Activated CD8-positive, alpha-beta T cell treated with anti-CD3 and anti-CD28 coated beads for 36 hours (primary cell): ENCODE measurements at regions not wholly inside any gene's neighbourhood (a gene's known extent, or its start where the extent isn't known, plus 50 kb on each side); places are given as distances from the start of the nearest gene placed in this dataset.

Experiments
- ATAC-seq: fragments of 200-7000 bp; cut with Tn5 transposase; one replicate; pipeline ENCODE4 v1.10.0; 2021; ENCODE audit warnings: mild to moderate bottlenecking, moderate library complexity
- CTCF ChIA-PET: fragments of 350-600 bp; sonication (Branson Sonifier 250); formaldehyde crosslinking; loops from one replicate; lab custom pipeline; 2021; ENCODE audit warnings: antibody characterized with exemption; lab: Charles Lee
- POLR2A ChIA-PET: fragments of 350-600 bp; sonication (Branson Sonifier 250); formaldehyde crosslinking; loops from one replicate; lab custom pipeline; 2021; ENCODE audit warnings: antibody characterized with exemption; lab: Charles Lee
- DNase-seq: peaks from one replicate; pipeline ENCODE4 v3.0.0-alpha.2; 2020
- H3K27ac Mint-ChIP-seq: one replicate; pipeline ENCODE4 v1.8.0; 2021; ENCODE audit warnings: mild to moderate bottlenecking, mixed read lengths
- H3K27me3 Mint-ChIP-seq: one replicate; pipeline ENCODE4 v1.8.0; 2021; ENCODE audit warnings: mixed read lengths
- H3K36me3 Mint-ChIP-seq: one replicate; pipeline ENCODE4 v1.8.0; 2021; ENCODE audit warnings: low read depth, mixed read lengths
- H3K4me1 Mint-ChIP-seq: one replicate; pipeline ENCODE4 v1.8.0; 2021; ENCODE audit warnings: low read depth, mixed read lengths
- H3K4me3 Mint-ChIP-seq: one replicate; pipeline ENCODE4 v1.8.0; 2021; ENCODE audit warnings: mild to moderate bottlenecking, moderate library complexity, mixed read lengths
- H3K9me3 Mint-ChIP-seq: one replicate; pipeline ENCODE4 v1.8.0; 2021; ENCODE audit warnings: mixed read lengths
- intact Hi-C: fragments of 100-400 bp; cut with micrococcal nuclease; formaldehyde crosslinking; loops from one replicate; pipeline ENCODE4 v1.10.0; 2022
- TF ChIP-seq, protein P1 (sequence below): fragments of 200-600 bp; IDR thresholded peaks from one replicate; pipeline ENCODE4 v1.8.0; 2022; ENCODE audit warnings: antibody characterized with exemption, mild to moderate bottlenecking

DNA sequence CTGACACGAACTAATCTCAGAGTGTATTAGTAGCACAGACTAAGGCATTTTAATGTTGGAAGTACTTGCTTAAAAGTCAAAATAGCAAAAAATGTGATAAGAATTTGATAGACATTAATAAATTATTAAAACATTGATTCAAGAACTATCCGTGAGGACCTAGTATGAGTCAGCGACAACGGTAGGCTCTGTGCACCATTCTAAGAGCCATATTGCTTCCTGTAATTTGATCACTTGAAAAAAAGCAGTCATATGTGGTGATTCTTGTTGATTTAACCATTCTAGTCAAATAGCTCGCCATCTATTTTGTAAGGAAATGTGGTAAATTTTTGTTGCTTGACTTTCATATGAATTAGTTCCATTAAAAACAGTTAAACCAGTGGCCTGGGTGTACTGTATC lies 534.9 kb upstream of the ARRDC4 start:
- H3K27me3 Mint-ChIP-seq = no peaks in the 10 kb centered on the region
- ChIA-PET CTCF (no interaction called here), POLR2A (no interaction called here)
- TF ChIP-seq, protein P1, sequence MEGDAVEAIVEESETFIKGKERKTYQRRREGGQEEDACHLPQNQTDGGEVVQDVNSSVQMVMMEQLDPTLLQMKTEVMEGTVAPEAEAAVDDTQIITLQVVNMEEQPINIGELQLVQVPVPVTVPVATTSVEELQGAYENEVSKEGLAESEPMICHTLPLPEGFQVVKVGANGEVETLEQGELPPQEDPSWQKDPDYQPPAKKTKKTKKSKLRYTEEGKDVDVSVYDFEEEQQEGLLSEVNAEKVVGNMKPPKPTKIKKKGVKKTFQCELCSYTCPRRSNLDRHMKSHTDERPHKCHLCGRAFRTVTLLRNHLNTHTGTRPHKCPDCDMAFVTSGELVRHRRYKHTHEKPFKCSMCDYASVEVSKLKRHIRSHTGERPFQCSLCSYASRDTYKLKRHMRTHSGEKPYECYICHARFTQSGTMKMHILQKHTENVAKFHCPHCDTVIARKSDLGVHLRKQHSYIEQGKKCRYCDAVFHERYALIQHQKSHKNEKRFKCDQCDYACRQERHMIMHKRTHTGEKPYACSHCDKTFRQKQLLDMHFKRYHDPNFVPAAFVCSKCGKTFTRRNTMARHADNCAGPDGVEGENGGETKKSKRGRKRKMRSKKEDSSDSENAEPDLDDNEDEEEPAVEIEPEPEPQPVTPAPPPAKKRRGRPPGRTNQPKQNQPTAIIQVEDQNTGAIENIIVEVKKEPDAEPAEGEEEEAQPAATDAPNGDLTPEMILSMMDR = no peak
- H3K27ac Mint-ChIP-seq = no peak overlapping the region
- H3K4me1 Mint-ChIP-seq = no peaks in the 10 kb centered on the region
- H3K9me3 Mint-ChIP-seq = no peaks in the 10 kb centered on the region
- ATAC-seq = no peak
- no peak for DNase-seq
- H3K36me3 Mint-ChIP-seq = no peaks in the 10 kb centered on the region
- H3K4me3 Mint-ChIP-seq = no peak overlapping the region
- intact Hi-C loops = no loop called here

DNA sequence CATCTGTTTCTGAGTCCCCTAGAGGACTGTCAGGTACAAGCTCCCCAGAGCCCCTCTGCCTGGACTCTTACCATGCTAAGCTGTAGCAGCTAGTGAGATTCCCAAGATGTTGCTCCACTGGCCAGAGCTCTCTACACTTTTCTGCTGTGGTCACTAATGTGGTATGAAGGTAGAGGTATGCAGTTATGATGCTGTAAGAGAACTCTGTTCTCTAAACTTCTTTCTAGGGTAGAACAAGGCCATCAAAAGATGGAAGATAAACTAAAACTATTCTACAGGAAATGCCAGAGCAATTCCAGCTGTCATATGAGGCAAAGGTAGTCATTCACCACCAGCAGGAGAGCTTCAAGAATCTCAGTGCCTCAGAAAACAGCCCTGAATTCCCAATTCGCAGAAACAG lies 517.4 kb upstream of the ARRDC4 start:
- Mint-ChIP-seq H3K4me3 (no peak overlapping the region), H3K27ac (no peak overlapping the region), H3K9me3 (peaks cover 10% of the 10 kb centered on the region), H3K27me3 (no peaks in the 10 kb centered on the region), H3K36me3 (no peaks in the 10 kb centered on the region), H3K4me1 (no peaks in the 10 kb centered on the region)
- DNase-seq (no peak), ATAC-seq (no peak)
- intact Hi-C loops = no loop called here
- ChIA-PET POLR2A (no interaction called here), CTCF (no interaction called here)
- TF ChIP-seq, protein P1 = no peak

DNA sequence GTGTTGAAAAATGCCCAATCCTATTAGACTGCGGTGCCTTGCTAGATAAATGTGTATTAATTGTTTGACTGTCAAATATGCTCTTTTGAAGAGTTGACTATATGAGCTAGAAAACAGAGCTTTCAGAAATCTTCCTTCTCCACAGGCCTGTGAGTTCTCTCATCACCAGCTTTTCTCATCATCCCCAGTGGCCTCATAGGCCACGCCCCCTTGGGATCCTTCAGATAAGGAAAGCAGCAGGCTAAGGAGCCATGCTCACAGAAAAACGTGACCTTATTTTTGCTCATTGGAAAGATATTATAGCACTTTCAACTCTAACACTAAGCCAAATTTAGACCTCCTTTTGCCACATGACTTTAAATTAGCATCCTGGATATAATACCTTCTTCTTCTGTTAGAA lies 514.4 kb upstream of the ARRDC4 start:
- Mint-ChIP-seq H3K4me3 (no peak overlapping the region), H3K9me3 (peaks cover 4% of the 10 kb centered on the region), H3K4me1 (no peaks in the 10 kb centered on the region), H3K36me3 (no peaks in the 10 kb centered on the region), H3K27me3 (no peaks in the 10 kb centered on the region), H3K27ac (no peak overlapping the region)
- CTCF ChIA-PET = no interaction called here
- DNase-seq (no peak), ATAC-seq (no peak)
- TF ChIP-seq, protein P1 = no peak
- POLR2A ChIA-PET = no interaction called here
- intact Hi-C loops = no loop called here

DNA sequence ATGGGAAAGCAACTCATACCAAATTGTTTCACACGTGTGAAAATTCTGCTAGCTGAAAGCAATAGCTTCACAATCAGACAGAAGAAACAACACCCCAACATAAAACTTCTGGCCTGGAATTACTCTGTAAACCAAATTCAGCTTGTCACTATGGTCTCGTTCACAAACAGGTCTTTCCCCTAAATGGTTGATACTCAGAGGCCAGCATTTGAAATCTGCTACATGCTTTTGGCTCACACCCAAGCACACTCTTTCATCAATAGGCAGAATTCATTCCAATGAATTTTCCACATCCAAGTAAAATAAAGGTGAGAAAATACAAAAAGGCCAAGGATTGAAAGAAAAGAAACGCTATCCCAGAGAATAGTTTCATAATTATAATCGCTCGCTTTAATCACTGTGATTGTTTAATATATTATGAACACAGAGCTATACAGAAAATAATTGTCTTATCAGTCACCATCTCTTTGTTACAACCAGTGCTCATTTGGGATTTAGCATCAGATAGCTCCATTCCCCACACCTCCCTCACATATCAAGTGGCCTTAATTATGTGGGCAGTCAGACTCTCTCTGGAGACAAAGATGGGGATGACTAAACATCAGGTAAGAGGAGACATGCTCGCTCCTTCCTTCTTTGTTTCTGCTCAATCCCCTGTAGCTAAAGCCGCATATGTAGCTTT lies 503.8 kb upstream of the ARRDC4 start:
- ATAC-seq = no peak
- POLR2A ChIA-PET = no interaction called here
- Mint-ChIP-seq H3K27ac (no peak overlapping the region), H3K4me1 (no peaks in the 10 kb centered on the region), H3K27me3 (no peaks in the 10 kb centered on the region), H3K4me3 (no peak overlapping the region), H3K9me3 (no peaks in the 10 kb centered on the region), H3K36me3 (no peaks in the 10 kb centered on the region)
- intact Hi-C loops = no loop called here
- DNase-seq = no peak
- TF ChIP-seq, protein P1 = no peak
- CTCF ChIA-PET = no interaction called here

DNA sequence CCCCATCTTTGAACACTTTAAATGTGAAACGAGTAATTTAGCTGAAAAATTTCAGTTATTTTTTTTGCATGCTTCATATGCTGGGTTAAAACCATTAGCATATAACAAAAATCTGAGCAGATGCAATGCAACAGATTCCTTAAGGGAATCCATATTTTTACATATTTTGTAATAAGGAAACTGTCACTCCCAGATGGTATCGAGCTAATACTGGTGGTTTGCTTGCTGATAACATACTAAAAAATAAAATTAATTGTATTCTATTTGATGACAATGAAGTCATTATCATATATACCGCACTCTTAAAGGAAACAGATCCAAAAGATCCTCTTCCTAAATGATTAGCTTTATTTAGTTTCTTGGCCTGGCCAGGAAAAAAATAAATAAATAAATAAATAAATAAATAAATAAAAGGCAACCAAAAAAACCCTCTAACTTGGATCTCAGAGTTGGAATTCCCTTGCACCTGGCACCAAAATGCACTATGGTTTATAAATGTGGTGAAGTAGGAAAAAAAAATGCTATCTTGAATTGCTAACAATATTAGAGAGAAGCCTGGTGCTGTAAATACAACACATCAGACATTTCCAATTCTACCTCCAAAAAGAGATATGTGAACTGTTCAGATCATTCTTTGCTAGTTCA lies 503.2 kb upstream of the ARRDC4 start:
- POLR2A ChIA-PET = interaction anchor here (0.6 kb wide), 1 partner anchor 10 kb away, joined by 3 read pairs; no protein-coding TSS in a partner anchor
- TF ChIP-seq, protein P1 = no peak
- Mint-ChIP-seq H3K36me3 (no peaks in the 10 kb centered on the region), H3K9me3 (no peaks in the 10 kb centered on the region), H3K4me3 (no peak overlapping the region), H3K4me1 (no peaks in the 10 kb centered on the region), H3K27me3 (no peaks in the 10 kb centered on the region), H3K27ac (no peak overlapping the region)
- intact Hi-C loops = no loop called here
- DNase-seq (no peak), ATAC-seq (no peak)
- CTCF ChIA-PET = no interaction called here
